ENCODE measurements at regions not wholly inside any gene's neighbourhood (a gene's known extent, or its start where the extent isn't known, plus 50 kb on each side); places are given as distances from the start of the nearest gene placed in this dataset.

- TF ChIP-seq CTCF (IDR thresholded peaks at IDR 0.05) (no peak), EZH2 (IDR thresholded peaks at IDR 0.05; ENCODE audit: borderline replicate concordance, insufficient read depth, low read depth, low read length, poor library complexity, severe bottlenecking) (no peak)
Observed at GRCh38 chr10:58010073-58010702, 257.5 kb downstream of the IPMK start.
